ENCODE measurements at regions not wholly inside any gene's neighbourhood (a gene's known extent, or its start where the extent isn't known, plus 50 kb on each side); places are given as distances from the start of the nearest gene placed in this dataset.

- no peak for DNase-seq (ENCODE audit: low spot score)
- no peak overlapping the region for H2AFZ ChIP-seq
- H3K9me3 ChIP-seq (ENCODE audit: low read depth), result no peaks in the 10 kb centered on the region
- no peak overlapping the region for H3K4me3 ChIP-seq
- H4K20me1 ChIP-seq (ENCODE audit: insufficient read depth, poor library complexity, severe bottlenecking), result no peaks in the 10 kb centered on the region
- TF ChIP-seq CTCF (IDR thresholded peaks at IDR 0.05; ENCODE audit: poor library complexity) (no peak), EZH2phosphoT487 (IDR thresholded peaks at IDR 0.05; ENCODE audit: low read depth, severe bottlenecking, unreplicated experiment) (no peak), EZH2 (IDR thresholded peaks at IDR 0.05; ENCODE audit: borderline replicate concordance) (no peak)
- H3K27me3 ChIP-seq, result no peaks in the 10 kb centered on the region
- no peaks in the 10 kb centered on the region for H3K4me1 ChIP-seq (ENCODE audit: insufficient read depth)
- no peak overlapping the region for H3K4me2 ChIP-seq
- no peaks in the 10 kb centered on the region for H3K9me2 ChIP-seq (replicated peaks; ENCODE audit: insufficient read depth)
- H3K27ac ChIP-seq, result no peak overlapping the region
- 67% methylated on average over 4 of the region's 4 CpGs for WGBS (ENCODE audit: low lambda C conversion rate, missing lambda C conversion rate)
- H3K79me2 ChIP-seq, result no peaks in the 10 kb centered on the region
- H3K36me3 ChIP-seq (replicated peaks; ENCODE audit: insufficient read depth, low read depth), result no peaks in the 10 kb centered on the region
Measured at GRCh38 chr7:94054130-94054529, 50.0 kb upstream of the BET1 start.

GRCh38 chr7:94055963-94056362, 51.8 kb upstream of the BET1 start:
- Histone ChIP-seq H2AFZ (no peak overlapping the region), H3K9me2 (replicated peaks; ENCODE audit: insufficient read depth) (no peaks in the 10 kb centered on the region), H3K27me3 (no peaks in the 10 kb centered on the region), H3K4me2 (no peak overlapping the region), H3K4me1 (ENCODE audit: insufficient read depth) (no peaks in the 10 kb centered on the region), H3K4me3 (no peak overlapping the region), H4K20me1 (ENCODE audit: insufficient read depth, poor library complexity, severe bottlenecking) (no peaks in the 10 kb centered on the region), H3K9me3 (ENCODE audit: low read depth) (no peaks in the 10 kb centered on the region), H3K27ac (no peak overlapping the region), H3K36me3 (replicated peaks; ENCODE audit: insufficient read depth, low read depth) (no peaks in the 10 kb centered on the region), H3K79me2 (no peaks in the 10 kb centered on the region)
- TF ChIP-seq EZH2 (IDR thresholded peaks at IDR 0.05; ENCODE audit: borderline replicate concordance), result no peak
- TF ChIP-seq EZH2phosphoT487 (IDR thresholded peaks at IDR 0.05; ENCODE audit: low read depth, severe bottlenecking, unreplicated experiment), result no peak
- TF ChIP-seq CTCF (IDR thresholded peaks at IDR 0.05; ENCODE audit: poor library complexity), result no peak
- DNase-seq (ENCODE audit: low spot score), result no peak

GRCh38 chr7:94056796-94057207, 52.6 kb upstream of the BET1 start:
- Histone ChIP-seq H2AFZ (no peak overlapping the region), H3K4me3 (no peak overlapping the region), H3K36me3 (replicated peaks; ENCODE audit: insufficient read depth, low read depth) (no peaks in the 10 kb centered on the region), H3K79me2 (no peaks in the 10 kb centered on the region), H3K9me3 (ENCODE audit: low read depth) (no peaks in the 10 kb centered on the region), H3K4me1 (ENCODE audit: insufficient read depth) (no peaks in the 10 kb centered on the region), H3K9me2 (replicated peaks; ENCODE audit: insufficient read depth) (no peaks in the 10 kb centered on the region), H3K27ac (no peak overlapping the region), H3K4me2 (no peak overlapping the region), H3K27me3 (no peaks in the 10 kb centered on the region), H4K20me1 (ENCODE audit: insufficient read depth, poor library complexity, severe bottlenecking) (no peaks in the 10 kb centered on the region)
- 69% methylated on average over 3 of the region's 3 CpGs for WGBS (ENCODE audit: low lambda C conversion rate, missing lambda C conversion rate)
- no peak for TF ChIP-seq EZH2 (IDR thresholded peaks at IDR 0.05; ENCODE audit: borderline replicate concordance)
- no peak for TF ChIP-seq EZH2phosphoT487 (IDR thresholded peaks at IDR 0.05; ENCODE audit: low read depth, severe bottlenecking, unreplicated experiment)
- TF ChIP-seq CTCF (IDR thresholded peaks at IDR 0.05; ENCODE audit: poor library complexity), result no peak
- DNase-seq (ENCODE audit: low spot score), result no peak

GRCh38 chr7:94057955-94058354, 53.8 kb upstream of the BET1 start:
- no peak for DNase-seq (ENCODE audit: low spot score)
- 93% methylated on average over 4 of the region's 4 CpGs for WGBS (ENCODE audit: low lambda C conversion rate, missing lambda C conversion rate)
- no peaks in the 10 kb centered on the region for H3K9me3 ChIP-seq (ENCODE audit: low read depth)
- TF ChIP-seq CTCF (IDR thresholded peaks at IDR 0.05; ENCODE audit: poor library complexity), result no peak
- no peak for TF ChIP-seq EZH2phosphoT487 (IDR thresholded peaks at IDR 0.05; ENCODE audit: low read depth, severe bottlenecking, unreplicated experiment)
- no peak for TF ChIP-seq EZH2 (IDR thresholded peaks at IDR 0.05; ENCODE audit: borderline replicate concordance)
- no peaks in the 10 kb centered on the region for H3K9me2 ChIP-seq (replicated peaks; ENCODE audit: insufficient read depth)
- H3K27me3 ChIP-seq, result no peaks in the 10 kb centered on the region
- no peak overlapping the region for H3K4me3 ChIP-seq
- no peak overlapping the region for H3K27ac ChIP-seq
- no peaks in the 10 kb centered on the region for H3K79me2 ChIP-seq
- H2AFZ ChIP-seq, result no peak overlapping the region
- no peaks in the 10 kb centered on the region for H3K36me3 ChIP-seq (replicated peaks; ENCODE audit: insufficient read depth, low read depth)
- no peaks in the 10 kb centered on the region for H4K20me1 ChIP-seq (ENCODE audit: insufficient read depth, poor library complexity, severe bottlenecking)
- no peaks in the 10 kb centered on the region for H3K4me1 ChIP-seq (ENCODE audit: insufficient read depth)
- H3K4me2 ChIP-seq, result no peak overlapping the region

All from hepatocyte (in vitro differentiated cells).